ENCODE measurements at regions not wholly inside any gene's neighbourhood (a gene's known extent, or its start where the extent isn't known, plus 50 kb on each side); places are given as distances from the start of the nearest gene placed in this dataset.

DNA sequence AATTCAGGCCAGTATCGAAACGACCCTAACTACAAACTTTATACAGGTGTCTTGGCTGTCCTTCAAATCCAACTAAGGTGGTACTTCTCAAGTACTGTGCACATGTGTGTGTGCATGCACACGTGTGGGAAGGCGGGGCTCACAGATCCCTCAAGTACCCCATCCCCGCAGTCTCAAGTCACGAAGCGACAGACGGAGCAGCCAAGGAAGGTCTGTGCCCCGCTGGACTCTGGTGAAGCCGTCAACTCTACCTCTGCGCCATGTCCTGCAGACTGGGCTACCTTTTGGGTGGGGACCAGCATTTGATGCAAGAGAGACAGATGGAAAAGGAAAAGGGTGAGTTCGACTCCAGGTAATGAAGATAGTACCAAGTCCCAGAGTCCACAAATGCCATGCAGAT lies 169.0 kb downstream of the CRYBB2 start:
- no peak for DNase-seq (ENCODE audit: extremely low read depth, insufficient read length)
- H3K4me3 ChIP-seq (replicated peaks; ENCODE audit: low read depth, low read length): no peak overlapping the region
- no peak for TF ChIP-seq CTCF (IDR thresholded peaks at IDR 0.05; ENCODE audit: insufficient read depth, low read length, poor library complexity, severe bottlenecking)

GRCh38 chr22:25388866-25389540 lies 169.6 kb downstream of the CRYBB2 start:
- DNase-seq (ENCODE audit: extremely low read depth, insufficient read length): no peak
- Histone ChIP-seq H3K4me3 (replicated peaks; ENCODE audit: low read depth, low read length) (no peak overlapping the region), H3K36me3 (ENCODE audit: control insufficient read depth, insufficient read depth, low read length) (no peaks in the 10 kb centered on the region), H3K27me3 (replicated peaks; ENCODE audit: control insufficient read depth, insufficient read depth, low read length) (no peaks in the 10 kb centered on the region)
- no peak for TF ChIP-seq CTCF (IDR thresholded peaks at IDR 0.05; ENCODE audit: insufficient read depth, low read length, poor library complexity, severe bottlenecking)

More for the DNA sequence above, 169.0 kb downstream of the CRYBB2 start:
- Histone ChIP-seq H3K36me3 (ENCODE audit: control insufficient read depth, insufficient read depth, low read length) (no peaks in the 10 kb centered on the region), H3K27me3 (replicated peaks; ENCODE audit: control insufficient read depth, insufficient read depth, low read length) (no peaks in the 10 kb centered on the region)

DNA sequence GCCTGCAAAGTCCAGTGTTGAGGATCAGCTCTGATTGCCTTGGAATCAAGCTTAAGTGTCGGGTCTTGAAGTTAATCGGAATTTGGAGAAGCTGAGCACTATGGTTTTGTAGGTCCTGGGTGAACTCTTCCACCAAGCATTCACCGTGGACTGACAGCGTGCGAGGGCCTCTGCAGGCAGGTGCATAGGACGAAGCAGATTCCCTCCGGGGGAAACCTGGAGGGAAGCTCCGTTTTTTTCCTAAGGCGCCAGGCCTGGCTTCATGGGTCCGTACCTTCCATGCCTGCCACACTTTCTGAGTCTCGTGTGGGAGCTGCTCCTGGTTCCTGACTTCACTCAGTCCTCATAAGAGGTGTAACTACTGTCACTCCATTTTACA lies 170.1 kb downstream of the CRYBB2 start:
- H3K4me3 ChIP-seq (replicated peaks; ENCODE audit: low read depth, low read length): no peak overlapping the region
- TF ChIP-seq CTCF (IDR thresholded peaks at IDR 0.05; ENCODE audit: insufficient read depth, low read length, poor library complexity, severe bottlenecking): no peak
- H3K36me3 ChIP-seq (ENCODE audit: control insufficient read depth, insufficient read depth, low read length): no peaks in the 10 kb centered on the region
- no peaks in the 10 kb centered on the region for H3K27me3 ChIP-seq (replicated peaks; ENCODE audit: control insufficient read depth, insufficient read depth, low read length)
- no peak for DNase-seq (ENCODE audit: extremely low read depth, insufficient read length)

DNA sequence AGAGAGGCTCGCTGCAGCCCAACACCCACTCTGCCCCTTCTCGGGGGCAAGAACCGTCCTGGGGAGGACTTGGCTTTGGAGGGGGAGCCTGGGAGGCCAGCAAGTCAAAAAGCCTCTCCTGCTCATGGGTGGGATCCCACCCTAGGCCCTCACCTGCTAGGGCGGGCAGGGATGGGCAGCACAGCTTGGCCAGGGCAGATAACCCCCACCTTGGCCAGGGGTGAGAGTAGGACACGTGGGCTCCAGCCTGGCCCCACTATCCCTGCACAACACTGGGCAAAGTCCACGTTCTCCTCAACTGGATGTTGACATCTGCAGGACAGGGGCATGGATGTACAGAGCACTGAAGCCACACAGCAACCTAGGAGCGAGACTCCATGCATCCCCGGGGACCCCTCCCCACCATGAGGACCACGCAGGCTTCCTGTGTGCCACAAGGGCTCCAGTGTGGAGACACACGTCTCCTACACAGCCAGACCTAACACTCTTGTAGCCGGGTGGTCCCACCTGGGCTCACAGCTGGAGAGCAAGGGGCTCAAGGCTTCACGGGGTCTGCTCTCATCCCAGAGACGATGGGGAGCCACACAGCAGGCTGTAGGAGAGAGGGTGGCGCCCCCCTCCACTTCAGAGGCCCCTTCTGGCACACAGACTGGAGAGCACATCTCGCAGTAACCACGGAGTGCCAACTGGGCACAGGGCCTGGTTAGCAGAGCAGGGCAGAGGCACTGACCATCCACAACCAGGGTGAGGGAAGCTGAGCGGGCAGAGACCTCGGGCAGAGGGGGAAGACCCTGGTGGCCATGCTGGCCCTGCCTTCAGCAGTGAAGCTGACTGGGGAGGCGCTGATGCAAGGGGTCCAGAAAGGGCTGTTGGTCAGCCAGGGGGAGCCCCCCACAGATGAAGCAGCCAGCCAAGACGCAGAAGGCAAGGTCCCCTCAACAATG lies 171.1 kb downstream of the CRYBB2 start:
- Histone ChIP-seq H3K4me3 (replicated peaks; ENCODE audit: low read depth, low read length) (no peak overlapping the region), H3K36me3 (ENCODE audit: control insufficient read depth, insufficient read depth, low read length) (no peaks in the 10 kb centered on the region), H3K27me3 (replicated peaks; ENCODE audit: control insufficient read depth, insufficient read depth, low read length) (no peaks in the 10 kb centered on the region)
- no peak for DNase-seq (ENCODE audit: extremely low read depth, insufficient read length)
- TF ChIP-seq CTCF (IDR thresholded peaks at IDR 0.05; ENCODE audit: insufficient read depth, low read length, poor library complexity, severe bottlenecking): no peak

DNA sequence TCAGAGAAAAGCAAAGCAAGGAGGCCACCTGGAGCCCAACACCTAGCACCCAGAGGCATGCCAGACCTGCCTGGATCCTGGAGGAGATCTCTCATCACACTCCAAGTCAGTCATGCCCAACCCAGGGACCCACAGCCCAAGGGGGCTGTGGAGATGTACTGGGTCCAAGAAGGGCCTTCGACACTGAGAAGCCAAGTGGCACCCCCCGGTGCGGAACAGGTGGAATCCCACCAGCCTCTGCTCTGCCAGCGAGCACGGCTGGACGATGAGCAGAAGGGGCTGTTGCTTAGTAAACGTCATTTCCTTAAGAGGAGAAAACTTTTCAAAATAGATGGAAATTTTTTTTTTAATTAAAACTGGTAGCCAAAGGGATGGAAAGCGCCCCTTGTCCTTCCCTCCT lies 171.9 kb upstream of the GRK3 start:
- Histone ChIP-seq H3K4me3 (replicated peaks; ENCODE audit: low read depth, low read length) (no peak overlapping the region), H3K36me3 (ENCODE audit: control insufficient read depth, insufficient read depth, low read length) (no peaks in the 10 kb centered on the region), H3K27me3 (replicated peaks; ENCODE audit: control insufficient read depth, insufficient read depth, low read length) (no peaks in the 10 kb centered on the region)
- no peak for TF ChIP-seq CTCF (IDR thresholded peaks at IDR 0.05; ENCODE audit: insufficient read depth, low read length, poor library complexity, severe bottlenecking)
- DNase-seq (ENCODE audit: extremely low read depth, insufficient read length): no peak

All from GM06990 (cell line).